BJ (cell line): ENCODE measurements at regions not wholly inside any gene's neighbourhood (a gene's known extent, or its start where the extent isn't known, plus 50 kb on each side); places are given as distances from the start of the nearest gene placed in this dataset.

Experiments used
- CTCF ChIA-PET: fragments of 350-600 bp; formaldehyde crosslinking; extraction: SDS; loops from one replicate; lab custom pipeline; 2021; ENCODE audit warnings: antibody characterized with exemption, inconsistent platforms; lab: Yijun Ruan, JAX
- POLR2A ChIA-PET: fragments of 300-600 bp; sonication (Branson Sonifier 250); formaldehyde crosslinking; extraction: SDS; loops from one replicate; lab custom pipeline; 2021; ENCODE audit warnings: antibody characterized with exemption; lab: Charles Lee
- DNase-seq: peaks from one replicate; pipeline ENCODE4 v3.0.0-alpha.2; 2011; ENCODE audit warnings: low read depth
- H3K27me3 ChIP-seq: 2 replicates; pipeline ENCODE4 v1.6.0; 2011; ENCODE audit warnings: low read length; ENCODE audit not compliant: control insufficient read depth, insufficient read depth
- H3K36me3 ChIP-seq: 2 replicates; pipeline ENCODE4 v1.5.1; 2011; ENCODE audit warnings: low read length; ENCODE audit not compliant: control insufficient read depth, insufficient read depth
- H3K4me3 ChIP-seq: 2 replicates; pipeline ENCODE4 v1.5.1; 2011; ENCODE audit warnings: low read depth, mild to moderate bottlenecking, control low read depth, low read length
- CTCF ChIP-seq: IDR thresholded peaks from 2 replicates; pipeline ENCODE4 v1.5.1; 2011; ENCODE audit warnings: low read depth, mild to moderate bottlenecking, control low read depth, inconsistent platforms, low read length, moderate library complexity; ENCODE audit not compliant: insufficient read depth

- Histone ChIP-seq H3K4me3 (no peak overlapping the region), H3K27me3 (no peaks in the 10 kb centered on the region), H3K36me3 (no peaks in the 10 kb centered on the region)
- TF ChIP-seq CTCF, result no peak
- CTCF ChIA-PET, result no interaction called here
- POLR2A ChIA-PET, result no interaction called here
- no peak for DNase-seq
Measured at GRCh38 chr9:26750162-26750561, 142.4 kb downstream of the CAAP1 start.

GRCh38 chr9:26748449-26749058 is 144.0 kb downstream of the CAAP1 start:
- Histone ChIP-seq H3K4me3 (no peak overlapping the region), H3K36me3 (no peaks in the 10 kb centered on the region), H3K27me3 (no peaks in the 10 kb centered on the region)
- no peak for DNase-seq
- ChIA-PET CTCF (no interaction called here), POLR2A (no interaction called here)
- no peak for TF ChIP-seq CTCF

- TF ChIP-seq CTCF, result no peak
- ChIA-PET CTCF (no interaction called here), POLR2A (no interaction called here)
- H3K4me3 ChIP-seq, result no peak overlapping the region
- no peaks in the 10 kb centered on the region for H3K36me3 ChIP-seq
- DNase-seq, result no peak
- no peaks in the 10 kb centered on the region for H3K27me3 ChIP-seq
Measured at GRCh38 chr9:26747611-26748010, 145.0 kb downstream of the CAAP1 start.

GRCh38 chr9:26746357-26747072 is 146.1 kb downstream of the CAAP1 start:
- no peak for TF ChIP-seq CTCF
- H3K27me3 ChIP-seq, result no peaks in the 10 kb centered on the region
- H3K36me3 ChIP-seq, result no peaks in the 10 kb centered on the region
- no peak overlapping the region for H3K4me3 ChIP-seq
- no peak for DNase-seq
- ChIA-PET CTCF (interaction anchor here (0.8 to 0.9 kb wide), 2 partner anchors 14 to 111 kb away, joined by 3 read pairs; no protein-coding TSS in a partner anchor), POLR2A (no interaction called here)

GRCh38 chr9:26745111-26745510 is 147.5 kb downstream of the CAAP1 start:
- DNase-seq, result no peak
- POLR2A ChIA-PET, result no interaction called here
- no peak for TF ChIP-seq CTCF
- CTCF ChIA-PET, result no interaction called here
- H3K4me3 ChIP-seq, result no peak overlapping the region
- H3K36me3 ChIP-seq, result no peaks in the 10 kb centered on the region
- no peaks in the 10 kb centered on the region for H3K27me3 ChIP-seq
